H4 (cell line): ENCODE measurements at regions not wholly inside any gene's neighbourhood (a gene's known extent, or its start where the extent isn't known, plus 50 kb on each side); places are given as distances from the start of the nearest gene placed in this dataset.
"Not testable (repeated sequence)": the region's sequence is repeated elsewhere in the genome, so short reads cannot be mapped to it uniquely, and the experiment has no call there.

Experiments
- DNase-seq: peaks from one replicate; pipeline ENCODE4 v3.0.0-alpha.2; 2015; ENCODE audit warnings: low spot score

GRCh38 chr15:93826293-93826692, 405.1 kb upstream of the MCTP2 start:
- DNase-seq: no peak

- no peak for DNase-seq
These were observed 405.7 kb upstream of the MCTP2 start for GRCh38 chr15:93825682-93826081.

- DNase-seq: no peak
These were observed 407.1 kb upstream of the MCTP2 start for GRCh38 chr15:93823971-93824913.

GRCh38 chr15:93820566-93820965, 410.8 kb upstream of the MCTP2 start:
- no peak for DNase-seq

- DNase-seq: no peak
These were observed 411.5 kb upstream of the MCTP2 start for GRCh38 chr15:93819826-93820225.

GRCh38 chr15:93816815-93817214, 414.5 kb upstream of the MCTP2 start:
- no peak for DNase-seq

GRCh38 chr15:93811305-93811704, 420.1 kb upstream of the MCTP2 start:
- no peak for DNase-seq

GRCh38 chr15:93809516-93809915, 421.8 kb upstream of the MCTP2 start:
- DNase-seq: no peak

- DNase-seq: no peak
These were observed 427.8 kb upstream of the MCTP2 start for GRCh38 chr15:93803421-93804152.

- DNase-seq: no peak
These were observed 430.2 kb upstream of the MCTP2 start for GRCh38 chr15:93801206-93801605.

- no peak for DNase-seq
These were observed 430.6 kb upstream of the MCTP2 start for GRCh38 chr15:93800805-93801204.

GRCh38 chr15:93789441-93789840, 441.9 kb upstream of the MCTP2 start:
- DNase-seq: no peak

GRCh38 chr15:93780073-93780472, 451.3 kb upstream of the MCTP2 start:
- no peak for DNase-seq

GRCh38 chr15:93779341-93779740, 452.0 kb upstream of the MCTP2 start:
- DNase-seq: no peak

- DNase-seq: no peak
These were observed 459.9 kb upstream of the MCTP2 start for GRCh38 chr15:93771196-93772030.

- DNase-seq: no peak
These were observed 460.6 kb upstream of the MCTP2 start for GRCh38 chr15:93770788-93771187.

GRCh38 chr15:93762036-93762435, 469.3 kb upstream of the MCTP2 start:
- DNase-seq: no peak

GRCh38 chr15:93759629-93760028, 471.7 kb upstream of the MCTP2 start:
- DNase-seq: no peak

- no peak for DNase-seq
These were observed 472.5 kb upstream of the MCTP2 start for GRCh38 chr15:93758824-93759223.

GRCh38 chr15:93748710-93749109, 482.7 kb upstream of the MCTP2 start:
- DNase-seq: no peak

- DNase-seq: not testable (repeated sequence)
These were observed 496.4 kb upstream of the MCTP2 start for GRCh38 chr15:93734976-93735375.

- DNase-seq: no peak
These were observed 500.6 kb upstream of the MCTP2 start for GRCh38 chr15:93730724-93731123.
